Panc1 (cell line): ENCODE measurements at regions not wholly inside any gene's neighbourhood (a gene's known extent, or its start where the extent isn't known, plus 50 kb on each side); places are given as distances from the start of the nearest gene placed in this dataset.

Experiments
- CTCF ChIP-seq: fragments of 450-650 bp; IDR thresholded peaks from 2 replicates; pipeline ENCODE4 v1.5.1; 2017; ENCODE audit warnings: mild to moderate bottlenecking
- REST ChIP-seq, 2 experiments: IDR thresholded peaks; 2 replicates each; pipeline ENCODE4 v1.6.1; 2011 to 2012; ENCODE audit warnings: low read depth in 2 of 2, control low read depth in 1 of 2, low read length in 1 of 2, mild to moderate bottlenecking in 1 of 2, moderate library complexity in 1 of 2; ENCODE audit not compliant: insufficient read depth in 1 of 2

GRCh38 chr13:105089858-105090643, 1445.4 kb downstream of the EFNB2 start:
- no peak for TF ChIP-seq CTCF
- TF ChIP-seq REST (IDR thresholded peaks at IDR 0.05; ENCODE audit: insufficient read depth in 1 of 2, low read depth in 2 of 2, low read length in 1 of 2): no peak
